Vagina (tissue), 2 donors: ENCODE measurements at regions not wholly inside any gene's neighbourhood (a gene's known extent, or its start where the extent isn't known, plus 50 kb on each side); places are given as distances from the start of the nearest gene placed in this dataset.

Experiments used
- DNase-seq, 2 donors: peaks; one replicate each; pipeline ENCODE4 v3.0.0-alpha.2; 2017; ENCODE audit errors: extremely low spot score in 2 of 2
- H3K27ac ChIP-seq: fragments of 200-600 bp; sonication (generic); one replicate; pipeline ENCODE4 v1.5.1; 2019
- H3K27me3 ChIP-seq: fragments of 200-600 bp; sonication (generic); one replicate; pipeline ENCODE4 v1.5.1; 2019
- H3K36me3 ChIP-seq, 2 donors: fragments of 200-600 bp; sonication (generic); one replicate each; pipeline ENCODE4 v1.5.1; 2017 to 2019
- H3K4me1 ChIP-seq: fragments of 200-600 bp; sonication (generic); one replicate; pipeline ENCODE4 v1.5.1; 2019
- H3K4me3 ChIP-seq, 2 donors: fragments of 200-600 bp; sonication (generic); 1 replicate in 1 of 2; 2 replicates in 1 of 2; pipeline ENCODE4 v1.5.1; 2016 to 2019
- H3K9me3 ChIP-seq: fragments of 200-600 bp; sonication (generic); one replicate; pipeline ENCODE4 v1.5.1; 2019
- POLR2A ChIP-seq, 2 donors: fragments of 450-650 bp; IDR thresholded peaks; one replicate each; pipeline ENCODE4 v1.6.1; 2017; ENCODE audit warnings: antibody characterized with exemption in 2 of 2, mild to moderate bottlenecking in 2 of 2, moderate library complexity in 2 of 2
- POLR2AphosphoS5 ChIP-seq, 2 donors: sonication (generic); formaldehyde crosslinking; IDR thresholded peaks; one replicate each; pipeline ENCODE4 v1.9.0; 2017; ENCODE audit warnings: antibody characterized with exemption in 2 of 2, mild to moderate bottlenecking in 2 of 2, low read depth in 1 of 2; ENCODE audit not compliant: insufficient read depth in 1 of 2
- intact Hi-C: fragments of 100-400 bp; cut with DNase I; formaldehyde crosslinking; loops from one replicate; pipeline ENCODE4 v1.15.1; 2023
- TF ChIP-seq, protein P1 (sequence below), 3 experiments: fragments of 450-650 bp in 2 of 3; fragments of 200-600 bp in 1 of 3; sonication (generic) in 1 of 3; IDR thresholded peaks; one replicate each; pipeline ENCODE4 v1.5.1; 2017 to 2019; ENCODE audit warnings: antibody characterized with exemption in 3 of 3, mild to moderate bottlenecking in 2 of 3, moderate library complexity in 2 of 3

DNA sequence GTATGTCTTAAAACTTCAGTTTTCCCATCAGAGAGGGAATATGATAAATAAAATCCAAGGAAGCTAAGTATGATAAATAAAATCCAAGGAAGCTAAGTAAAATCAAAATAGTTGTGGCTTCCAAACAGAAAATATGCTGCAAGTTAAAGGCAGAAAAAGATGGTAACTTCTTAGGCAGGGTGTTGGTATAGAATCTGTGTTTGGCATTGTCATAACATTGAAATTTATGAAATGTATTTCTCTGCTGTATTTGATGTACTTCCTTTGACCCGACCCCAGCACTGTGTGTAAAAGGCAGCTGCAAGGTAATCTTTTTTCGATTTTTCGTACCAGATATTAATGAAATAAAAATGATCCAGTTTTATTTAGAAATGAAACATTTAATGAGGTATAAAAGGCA, 537.2 kb downstream of the TFEC start:
- TF ChIP-seq POLR2A (IDR thresholded peaks at IDR 0.05): no peak
- TF ChIP-seq, protein P1, sequence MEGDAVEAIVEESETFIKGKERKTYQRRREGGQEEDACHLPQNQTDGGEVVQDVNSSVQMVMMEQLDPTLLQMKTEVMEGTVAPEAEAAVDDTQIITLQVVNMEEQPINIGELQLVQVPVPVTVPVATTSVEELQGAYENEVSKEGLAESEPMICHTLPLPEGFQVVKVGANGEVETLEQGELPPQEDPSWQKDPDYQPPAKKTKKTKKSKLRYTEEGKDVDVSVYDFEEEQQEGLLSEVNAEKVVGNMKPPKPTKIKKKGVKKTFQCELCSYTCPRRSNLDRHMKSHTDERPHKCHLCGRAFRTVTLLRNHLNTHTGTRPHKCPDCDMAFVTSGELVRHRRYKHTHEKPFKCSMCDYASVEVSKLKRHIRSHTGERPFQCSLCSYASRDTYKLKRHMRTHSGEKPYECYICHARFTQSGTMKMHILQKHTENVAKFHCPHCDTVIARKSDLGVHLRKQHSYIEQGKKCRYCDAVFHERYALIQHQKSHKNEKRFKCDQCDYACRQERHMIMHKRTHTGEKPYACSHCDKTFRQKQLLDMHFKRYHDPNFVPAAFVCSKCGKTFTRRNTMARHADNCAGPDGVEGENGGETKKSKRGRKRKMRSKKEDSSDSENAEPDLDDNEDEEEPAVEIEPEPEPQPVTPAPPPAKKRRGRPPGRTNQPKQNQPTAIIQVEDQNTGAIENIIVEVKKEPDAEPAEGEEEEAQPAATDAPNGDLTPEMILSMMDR (IDR thresholded peaks at IDR 0.05): no peak
- no peak for TF ChIP-seq POLR2AphosphoS5 (IDR thresholded peaks at IDR 0.05; ENCODE audit: insufficient read depth in 1 of 2, low read depth in 1 of 2)
- DNase-seq: no peak
- H3K4me1 ChIP-seq: no peaks in the 10 kb centered on the region
- H3K4me3 ChIP-seq: no peak overlapping the region
- intact Hi-C loops: no loop called here
- no peak overlapping the region for H3K27ac ChIP-seq
- no peaks in the 10 kb centered on the region for H3K9me3 ChIP-seq
- no peaks in the 10 kb centered on the region for H3K27me3 ChIP-seq
- H3K36me3 ChIP-seq: no peaks in the 10 kb centered on the region

DNA sequence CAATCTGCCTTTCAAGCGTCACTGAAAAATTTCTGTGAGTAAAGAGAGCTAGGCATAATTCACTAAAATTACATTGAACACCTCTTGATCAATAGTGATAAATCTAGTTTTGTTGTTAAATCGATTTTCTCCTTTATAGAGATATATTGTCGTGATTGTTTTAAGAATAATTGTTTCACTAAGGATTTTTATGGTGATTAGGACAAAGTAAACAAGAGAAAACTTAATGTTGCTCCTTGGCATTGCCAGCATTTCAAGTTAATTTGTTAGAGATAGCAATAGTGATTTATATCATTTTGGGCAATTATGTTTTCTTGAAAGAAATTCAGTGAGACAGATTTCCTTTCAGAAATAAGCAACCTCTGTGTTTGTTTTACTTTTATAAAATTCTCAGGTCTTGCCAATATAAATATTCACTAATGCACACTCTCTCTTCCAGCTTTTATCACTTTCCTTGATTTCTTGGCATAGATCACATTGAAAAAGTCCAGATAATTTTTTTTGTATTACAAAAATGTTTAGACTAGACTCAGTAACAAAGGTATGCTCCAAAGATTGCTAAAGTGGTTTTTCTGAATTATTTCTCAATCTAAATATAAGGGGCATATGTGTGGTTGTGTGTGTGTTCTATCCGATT, 538.7 kb downstream of the TFEC start:
- H3K27ac ChIP-seq: no peak overlapping the region
- intact Hi-C loops: no loop called here
- H3K9me3 ChIP-seq: no peaks in the 10 kb centered on the region
- no peaks in the 10 kb centered on the region for H3K36me3 ChIP-seq
- TF ChIP-seq, protein P1 (IDR thresholded peaks at IDR 0.05): no peak
- no peak for TF ChIP-seq POLR2AphosphoS5 (IDR thresholded peaks at IDR 0.05; ENCODE audit: insufficient read depth in 1 of 2, low read depth in 1 of 2)
- TF ChIP-seq POLR2A (IDR thresholded peaks at IDR 0.05): no peak
- no peak overlapping the region for H3K4me3 ChIP-seq
- no peaks in the 10 kb centered on the region for H3K27me3 ChIP-seq
- DNase-seq: no peak
- H3K4me1 ChIP-seq: no peaks in the 10 kb centered on the region

DNA sequence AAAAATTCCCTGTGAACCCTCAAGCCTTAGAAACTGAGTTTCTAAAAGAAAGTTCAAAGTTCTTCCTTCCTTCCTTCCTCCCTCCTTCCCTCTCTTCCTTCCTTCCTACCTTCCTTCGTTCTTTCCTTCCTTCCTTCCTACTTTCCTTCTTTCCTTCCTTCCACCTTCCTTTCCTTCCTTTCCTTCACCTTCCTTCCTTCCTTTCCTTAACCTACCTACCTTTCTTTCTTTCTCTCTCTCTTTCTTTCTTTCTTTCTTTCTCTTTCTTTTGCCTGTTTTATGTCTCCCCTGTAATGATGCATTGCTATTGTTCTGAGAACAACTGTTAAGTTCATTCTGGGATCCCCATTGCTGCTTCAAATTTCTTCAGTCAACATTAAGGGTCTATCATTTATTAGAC, 551.1 kb downstream of the TFEC start:
- Histone ChIP-seq H3K9me3 (no peaks in the 10 kb centered on the region), H3K27me3 (no peaks in the 10 kb centered on the region), H3K4me1 (no peaks in the 10 kb centered on the region), H3K36me3 (no peaks in the 10 kb centered on the region), H3K27ac (no peak overlapping the region), H3K4me3 (no peak overlapping the region)
- TF ChIP-seq POLR2A (IDR thresholded peaks at IDR 0.05) (no peak), POLR2AphosphoS5 (IDR thresholded peaks at IDR 0.05; ENCODE audit: insufficient read depth in 1 of 2, low read depth in 1 of 2) (no peak)
- DNase-seq: no peak
- intact Hi-C loops: no loop called here

DNA sequence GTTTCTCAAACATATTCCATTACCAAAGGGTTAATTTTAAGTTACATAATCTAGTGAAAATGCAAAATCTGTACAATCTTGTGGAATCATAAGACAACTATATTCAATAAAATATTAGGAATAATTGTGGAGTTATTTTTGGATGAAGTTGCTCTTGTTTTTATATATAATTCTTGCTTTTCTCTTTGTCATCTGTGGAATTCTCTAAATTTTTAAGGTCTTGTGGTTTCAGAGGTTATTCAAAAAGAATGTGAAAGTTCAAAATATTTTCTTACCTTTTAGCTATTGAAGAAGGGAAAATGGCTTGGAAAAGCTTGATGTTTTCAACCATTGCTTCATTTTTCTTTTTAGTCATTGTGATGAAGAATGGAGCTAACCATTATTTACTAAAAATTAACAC, 552.1 kb downstream of the TFEC start:
- TF ChIP-seq POLR2AphosphoS5 (IDR thresholded peaks at IDR 0.05; ENCODE audit: insufficient read depth in 1 of 2, low read depth in 1 of 2) (no peak), POLR2A (IDR thresholded peaks at IDR 0.05) (no peak)
- TF ChIP-seq, protein P1 (IDR thresholded peaks at IDR 0.05): no peak
- H3K9me3 ChIP-seq: no peaks in the 10 kb centered on the region
- no peak for DNase-seq
- H3K27me3 ChIP-seq: no peaks in the 10 kb centered on the region
- no peak overlapping the region for H3K4me3 ChIP-seq
- no peak overlapping the region for H3K27ac ChIP-seq
- H3K4me1 ChIP-seq: no peaks in the 10 kb centered on the region
- intact Hi-C loops: no loop called here
- no peaks in the 10 kb centered on the region for H3K36me3 ChIP-seq

DNA sequence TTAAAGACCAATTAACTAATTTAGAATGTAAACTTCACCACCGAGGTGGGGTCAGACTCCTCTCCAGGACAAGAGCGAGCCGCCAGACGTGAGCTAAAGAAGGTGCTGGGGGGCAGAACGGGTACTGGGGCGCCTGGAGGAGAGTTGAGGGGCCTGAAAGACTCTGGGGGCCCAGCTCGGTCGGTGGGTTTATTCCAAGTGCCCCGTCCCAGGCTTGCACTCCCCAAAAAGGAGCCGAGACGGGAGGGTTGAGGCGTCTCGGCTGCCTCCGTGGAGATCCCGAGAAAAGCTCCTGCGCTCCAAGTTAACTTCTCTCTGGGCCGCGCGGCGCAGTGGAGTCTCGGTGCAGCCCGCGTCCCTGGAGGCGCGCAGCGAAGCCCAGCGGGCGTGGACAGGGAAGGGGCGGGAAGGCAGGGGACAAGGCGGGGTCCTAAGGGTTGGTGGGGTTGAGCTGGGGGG, 553.3 kb downstream of the TFEC start:
- Histone ChIP-seq H3K9me3 (no peaks in the 10 kb centered on the region), H3K4me3 (peak overlapping the region; percentile 45 to 56), H3K4me1 (no peaks in the 10 kb centered on the region), H3K27ac (peak overlapping the region; percentile 63), H3K27me3 (no peaks in the 10 kb centered on the region), H3K36me3 (no peaks in the 10 kb centered on the region)
- DNase-seq: no peak
- TF ChIP-seq POLR2AphosphoS5 (IDR thresholded peaks at IDR 0.05; ENCODE audit: insufficient read depth in 1 of 2, low read depth in 1 of 2): no peak
- TF ChIP-seq POLR2A (IDR thresholded peaks at IDR 0.05): no peak
- TF ChIP-seq, protein P1 (IDR thresholded peaks at IDR 0.05): no peak
- intact Hi-C loops: no loop called here
